ENCODE measurements at regions not wholly inside any gene's neighbourhood (a gene's known extent, or its start where the extent isn't known, plus 50 kb on each side); places are given as distances from the start of the nearest gene placed in this dataset.

DNA sequence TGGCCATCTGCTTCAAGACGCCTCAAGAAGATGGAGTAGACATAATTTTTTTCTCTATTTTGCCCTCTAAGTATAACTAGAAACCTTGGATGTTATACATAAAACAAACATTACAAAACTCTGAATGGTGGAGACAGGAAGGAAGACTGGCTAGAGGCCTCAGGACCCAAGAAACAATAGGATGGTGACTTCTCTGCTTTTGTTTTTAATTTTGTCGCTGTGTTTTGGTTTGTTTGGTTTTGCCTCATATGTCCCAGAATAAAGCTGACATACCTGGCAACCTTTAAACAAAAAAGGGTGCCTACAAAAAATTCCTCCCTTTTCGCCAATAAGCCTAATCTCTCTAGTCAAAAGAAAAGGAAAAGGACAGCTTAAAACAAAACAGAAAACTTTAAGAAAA is 109.1 kb downstream of the PPP4R3C start:
- TF ChIP-seq, protein P1, sequence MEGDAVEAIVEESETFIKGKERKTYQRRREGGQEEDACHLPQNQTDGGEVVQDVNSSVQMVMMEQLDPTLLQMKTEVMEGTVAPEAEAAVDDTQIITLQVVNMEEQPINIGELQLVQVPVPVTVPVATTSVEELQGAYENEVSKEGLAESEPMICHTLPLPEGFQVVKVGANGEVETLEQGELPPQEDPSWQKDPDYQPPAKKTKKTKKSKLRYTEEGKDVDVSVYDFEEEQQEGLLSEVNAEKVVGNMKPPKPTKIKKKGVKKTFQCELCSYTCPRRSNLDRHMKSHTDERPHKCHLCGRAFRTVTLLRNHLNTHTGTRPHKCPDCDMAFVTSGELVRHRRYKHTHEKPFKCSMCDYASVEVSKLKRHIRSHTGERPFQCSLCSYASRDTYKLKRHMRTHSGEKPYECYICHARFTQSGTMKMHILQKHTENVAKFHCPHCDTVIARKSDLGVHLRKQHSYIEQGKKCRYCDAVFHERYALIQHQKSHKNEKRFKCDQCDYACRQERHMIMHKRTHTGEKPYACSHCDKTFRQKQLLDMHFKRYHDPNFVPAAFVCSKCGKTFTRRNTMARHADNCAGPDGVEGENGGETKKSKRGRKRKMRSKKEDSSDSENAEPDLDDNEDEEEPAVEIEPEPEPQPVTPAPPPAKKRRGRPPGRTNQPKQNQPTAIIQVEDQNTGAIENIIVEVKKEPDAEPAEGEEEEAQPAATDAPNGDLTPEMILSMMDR (IDR thresholded peaks at IDR 0.05): no peak
- no peak for TF ChIP-seq EZH2 (IDR thresholded peaks at IDR 0.05; ENCODE audit: borderline replicate concordance, insufficient read depth, low read depth, low read length, poor library complexity, severe bottlenecking)
